ENCODE measurements at regions not wholly inside any gene's neighbourhood (a gene's known extent, or its start where the extent isn't known, plus 50 kb on each side); places are given as distances from the start of the nearest gene placed in this dataset.

- TF ChIP-seq MYB (IDR thresholded peaks at IDR 0.05; ENCODE audit: borderline replicate concordance, low read depth, low read length) (no peak), MLLT1 (IDR thresholded peaks at IDR 0.05) (no peak)
- no peak overlapping the region for H3K27ac ChIP-seq (ENCODE audit: control insufficient read depth, insufficient read depth)
- intact Hi-C loops (cut with micrococcal nuclease; ENCODE audit: unreplicated experiment): no loop called here
- in situ Hi-C loops (cut with MboI): no loop called here
- CTCF ChIA-PET: interaction anchor here (1.6 kb wide), 1 partner anchor 244 kb away, joined by 3 read pairs; no protein-coding TSS in a partner anchor
- no peak overlapping the region for H3K4me2 ChIP-seq (ENCODE audit: control insufficient read depth, insufficient read depth)
- WGBS (ENCODE audit: insufficient coverage, insufficient replicate concordance, low lambda C conversion rate, missing lambda C conversion rate): 0% methylated on average over 4 of the region's 4 CpGs
- no peak overlapping the region for H3K9ac ChIP-seq (ENCODE audit: control insufficient read depth, insufficient read depth, low read length)
- H4K20me1 ChIP-seq (ENCODE audit: control insufficient read depth, insufficient read depth): no peaks in the 10 kb centered on the region
- RAD21 ChIA-PET (ENCODE audit: unreplicated experiment): interaction anchor here (1.2 kb wide), 1 partner anchor 56 kb away, joined by 3 read pairs; no protein-coding TSS in a partner anchor
- H3K27me3 ChIP-seq (replicated peaks in 1 of 2; ENCODE audit: control insufficient read depth in 2 of 2, insufficient read depth in 2 of 2, low read length in 1 of 2): no peaks in the 10 kb centered on the region
- ATAC-seq (no peak), FAIRE-seq (no peak), DNase-seq (ENCODE audit: low read depth, low spot score) (no peak)
- H3K9me3 ChIP-seq (replicated peaks; ENCODE audit: control insufficient read depth, insufficient read depth, low read length): no peaks in the 10 kb centered on the region
- POLR2A ChIA-PET: no interaction called here
- no peak overlapping the region for H3K4me3 ChIP-seq
- H3K79me2 ChIP-seq (ENCODE audit: control insufficient read depth, insufficient read depth, low read length): no peaks in the 10 kb centered on the region
- H2AFZ ChIP-seq (ENCODE audit: control insufficient read depth, low read depth, low read length): no peak overlapping the region
- SMC1A ChIA-PET (ENCODE audit: uncharacterized antibody, unreplicated experiment): no interaction called here
- BruUV-seq (replicated peaks): no TSS peak
- no peaks in the 10 kb centered on the region for H3K36me3 ChIP-seq (ENCODE audit: control insufficient read depth in 2 of 2, insufficient read depth in 2 of 2, low read length in 1 of 2)
- no peaks in the 10 kb centered on the region for H3K4me1 ChIP-seq (ENCODE audit: control insufficient read depth, insufficient read depth, low read length)
Measured at GRCh38 chr6:91185072-91185471, 598.2 kb upstream of the MAP3K7 start.

- Histone ChIP-seq H3K79me2 (ENCODE audit: control insufficient read depth, insufficient read depth, low read length) (no peaks in the 10 kb centered on the region), H3K4me2 (ENCODE audit: control insufficient read depth, insufficient read depth) (no peak overlapping the region), H2AFZ (ENCODE audit: control insufficient read depth, low read depth, low read length) (no peak overlapping the region), H4K20me1 (ENCODE audit: control insufficient read depth, insufficient read depth) (no peaks in the 10 kb centered on the region), H3K9ac (ENCODE audit: control insufficient read depth, insufficient read depth, low read length) (no peak overlapping the region), H3K9me3 (replicated peaks; ENCODE audit: control insufficient read depth, insufficient read depth, low read length) (no peaks in the 10 kb centered on the region), H3K4me3 (no peak overlapping the region), H3K27me3 (replicated peaks in 1 of 2; ENCODE audit: control insufficient read depth in 2 of 2, insufficient read depth in 2 of 2, low read length in 1 of 2) (no peaks in the 10 kb centered on the region), H3K36me3 (ENCODE audit: control insufficient read depth in 2 of 2, insufficient read depth in 2 of 2, low read length in 1 of 2) (no peaks in the 10 kb centered on the region), H3K4me1 (ENCODE audit: control insufficient read depth, insufficient read depth, low read length) (no peaks in the 10 kb centered on the region), H3K27ac (ENCODE audit: control insufficient read depth, insufficient read depth) (no peak overlapping the region)
- intact Hi-C loops (cut with micrococcal nuclease; ENCODE audit: unreplicated experiment) (no loop called here), in situ Hi-C loops (cut with MboI) (no loop called here)
- DNase-seq (ENCODE audit: low read depth, low spot score) (no peak), FAIRE-seq (no peak), ATAC-seq (no peak)
- BruUV-seq (replicated peaks): no TSS peak
- POLR2A ChIA-PET: no interaction called here
- RAD21 ChIA-PET (ENCODE audit: unreplicated experiment): interaction anchor here (1.0 kb wide), 1 partner anchor 100 kb away, joined by 3 read pairs; no protein-coding TSS in a partner anchor
- SMC1A ChIA-PET (ENCODE audit: uncharacterized antibody, unreplicated experiment): interaction anchor here (1.3 kb wide), 1 partner anchor 100 kb away, joined by 3 read pairs; no protein-coding TSS in a partner anchor
- 14% methylated on average over 2 of the region's 2 CpGs for WGBS (ENCODE audit: insufficient coverage, insufficient replicate concordance, low lambda C conversion rate, missing lambda C conversion rate)
- CTCF ChIA-PET: interaction anchor here (1.6 kb wide), 1 partner anchor 100 kb away, joined by 5 read pairs; no protein-coding TSS in a partner anchor
- TF ChIP-seq EED (IDR thresholded peaks at IDR 0.05; ENCODE audit: low read depth) (no peak), ZNF274 (IDR thresholded peaks at IDR 0.05; ENCODE audit: insufficient read depth, insufficient read length) (no peak), MYC (IDR thresholded peaks at IDR 0.05; ENCODE audit: insufficient read depth, insufficient read length, insufficient replicate concordance, low read length, severe bottlenecking) (no peak), KDM1A (IDR thresholded peaks at IDR 0.05; ENCODE audit: borderline replicate concordance) (no peak), STAT1 (conservative IDR thresholded peaks at IDR 0.05) (no peak), E2F4 (IDR thresholded peaks at IDR 0.05; ENCODE audit: low read depth, low read length) (no peak), TCF3 (IDR thresholded peaks at IDR 0.05; ENCODE audit: borderline replicate concordance, insufficient read depth, low read depth, low read length) (no peak), NR2C2 (IDR thresholded peaks at IDR 0.05; ENCODE audit: borderline replicate concordance, control insufficient read depth, insufficient read length, low read depth) (no peak), SUZ12 (IDR thresholded peaks at IDR 0.05; ENCODE audit: unreplicated experiment) (no peak), GATAD2B (conservative IDR thresholded peaks at IDR 0.05; ENCODE audit: low read depth) (no peak), GABPA (IDR thresholded peaks at IDR 0.05; ENCODE audit: low read depth) (no peak), CBFB (IDR thresholded peaks at IDR 0.05; ENCODE audit: low read depth) (no peak), HDAC2 (IDR thresholded peaks at IDR 0.05) (no peak), FOXK2 (IDR thresholded peaks at IDR 0.05) (no peak), HDAC6 (IDR thresholded peaks at IDR 0.05; ENCODE audit: unreplicated experiment) (no peak), IKZF2 (IDR thresholded peaks at IDR 0.05) (no peak), LARP7 (IDR thresholded peaks at IDR 0.05) (no peak)
Measured at GRCh38 chr6:91181416-91181815, 594.5 kb upstream of the MAP3K7 start.

Measured in GM12878 (cell line).